GM06990 (cell line): ENCODE measurements at regions not wholly inside any gene's neighbourhood (a gene's known extent, or its start where the extent isn't known, plus 50 kb on each side); places are given as distances from the start of the nearest gene placed in this dataset.

Source experiments
- DNase-seq: peaks from one replicate; pipeline ENCODE4 v3.0.0-alpha.2; 2011; ENCODE audit not compliant: insufficient read length; ENCODE audit errors: extremely low read depth
- H3K27me3 ChIP-seq: replicated peaks from 2 replicates; pipeline ENCODE4 v1.6.0; 2011; ENCODE audit warnings: low read length; ENCODE audit not compliant: control insufficient read depth, insufficient read depth
- H3K36me3 ChIP-seq: 2 replicates; pipeline ENCODE4 v1.5.1; 2011; ENCODE audit warnings: low read length; ENCODE audit not compliant: control insufficient read depth, insufficient read depth
- H3K4me3 ChIP-seq: replicated peaks from 2 replicates; pipeline ENCODE4 v1.5.1; 2011; ENCODE audit warnings: low read depth, mild to moderate bottlenecking, control low read depth, low read length
- TF ChIP-seq, protein P1 (sequence below): IDR thresholded peaks from 2 replicates; pipeline ENCODE4 v1.5.1; 2011; ENCODE audit warnings: low read length, control low read depth, mild to moderate bottlenecking, inconsistent platforms; ENCODE audit not compliant: insufficient read depth, poor library complexity, severe bottlenecking

DNA sequence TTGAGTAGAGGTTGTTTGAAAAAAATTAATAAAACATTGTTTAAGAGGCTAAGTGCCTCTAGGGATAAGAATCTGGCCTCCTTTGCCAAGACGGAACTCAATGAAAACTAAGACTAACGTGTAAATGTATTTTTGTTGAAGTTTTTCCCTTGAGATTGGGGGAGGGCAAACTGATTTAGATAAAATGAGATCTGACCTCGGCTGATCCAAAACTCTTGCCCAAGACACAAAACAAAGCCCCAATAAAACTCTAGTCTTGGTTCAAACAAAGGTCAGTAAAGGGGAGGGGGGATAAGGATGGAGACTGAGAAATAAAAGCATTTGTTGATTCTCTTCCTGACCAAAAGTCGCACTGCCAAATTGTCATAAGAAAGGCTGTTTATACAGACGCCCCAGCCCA lies 134.8 kb upstream of the DPT start:
- no peak for DNase-seq
- TF ChIP-seq, protein P1, sequence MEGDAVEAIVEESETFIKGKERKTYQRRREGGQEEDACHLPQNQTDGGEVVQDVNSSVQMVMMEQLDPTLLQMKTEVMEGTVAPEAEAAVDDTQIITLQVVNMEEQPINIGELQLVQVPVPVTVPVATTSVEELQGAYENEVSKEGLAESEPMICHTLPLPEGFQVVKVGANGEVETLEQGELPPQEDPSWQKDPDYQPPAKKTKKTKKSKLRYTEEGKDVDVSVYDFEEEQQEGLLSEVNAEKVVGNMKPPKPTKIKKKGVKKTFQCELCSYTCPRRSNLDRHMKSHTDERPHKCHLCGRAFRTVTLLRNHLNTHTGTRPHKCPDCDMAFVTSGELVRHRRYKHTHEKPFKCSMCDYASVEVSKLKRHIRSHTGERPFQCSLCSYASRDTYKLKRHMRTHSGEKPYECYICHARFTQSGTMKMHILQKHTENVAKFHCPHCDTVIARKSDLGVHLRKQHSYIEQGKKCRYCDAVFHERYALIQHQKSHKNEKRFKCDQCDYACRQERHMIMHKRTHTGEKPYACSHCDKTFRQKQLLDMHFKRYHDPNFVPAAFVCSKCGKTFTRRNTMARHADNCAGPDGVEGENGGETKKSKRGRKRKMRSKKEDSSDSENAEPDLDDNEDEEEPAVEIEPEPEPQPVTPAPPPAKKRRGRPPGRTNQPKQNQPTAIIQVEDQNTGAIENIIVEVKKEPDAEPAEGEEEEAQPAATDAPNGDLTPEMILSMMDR, result no peak
- Histone ChIP-seq H3K27me3 (no peaks in the 10 kb centered on the region), H3K4me3 (no peak overlapping the region), H3K36me3 (no peaks in the 10 kb centered on the region)

DNA sequence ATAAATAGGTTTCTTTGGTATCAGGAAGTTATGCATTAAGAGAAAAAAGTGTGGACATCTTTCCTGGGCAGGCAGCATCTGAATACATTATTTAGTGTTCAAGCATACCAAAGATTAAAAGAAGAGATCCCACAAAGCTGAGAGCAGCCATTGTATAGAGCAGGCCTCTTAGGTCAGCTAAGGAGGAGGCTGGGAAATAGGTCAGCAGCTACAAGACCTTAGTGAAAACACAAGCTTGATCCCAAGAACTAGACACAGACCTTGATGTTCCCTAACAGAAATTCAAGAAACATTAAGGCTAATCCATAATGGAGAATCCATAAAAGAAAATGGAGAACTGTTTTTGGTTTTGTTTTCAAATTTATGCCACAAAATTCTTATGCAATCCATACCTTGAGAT lies 135.3 kb upstream of the DPT start:
- no peak for DNase-seq
- Histone ChIP-seq H3K27me3 (no peaks in the 10 kb centered on the region), H3K4me3 (no peak overlapping the region), H3K36me3 (no peaks in the 10 kb centered on the region)
- TF ChIP-seq, protein P1, result no peak

DNA sequence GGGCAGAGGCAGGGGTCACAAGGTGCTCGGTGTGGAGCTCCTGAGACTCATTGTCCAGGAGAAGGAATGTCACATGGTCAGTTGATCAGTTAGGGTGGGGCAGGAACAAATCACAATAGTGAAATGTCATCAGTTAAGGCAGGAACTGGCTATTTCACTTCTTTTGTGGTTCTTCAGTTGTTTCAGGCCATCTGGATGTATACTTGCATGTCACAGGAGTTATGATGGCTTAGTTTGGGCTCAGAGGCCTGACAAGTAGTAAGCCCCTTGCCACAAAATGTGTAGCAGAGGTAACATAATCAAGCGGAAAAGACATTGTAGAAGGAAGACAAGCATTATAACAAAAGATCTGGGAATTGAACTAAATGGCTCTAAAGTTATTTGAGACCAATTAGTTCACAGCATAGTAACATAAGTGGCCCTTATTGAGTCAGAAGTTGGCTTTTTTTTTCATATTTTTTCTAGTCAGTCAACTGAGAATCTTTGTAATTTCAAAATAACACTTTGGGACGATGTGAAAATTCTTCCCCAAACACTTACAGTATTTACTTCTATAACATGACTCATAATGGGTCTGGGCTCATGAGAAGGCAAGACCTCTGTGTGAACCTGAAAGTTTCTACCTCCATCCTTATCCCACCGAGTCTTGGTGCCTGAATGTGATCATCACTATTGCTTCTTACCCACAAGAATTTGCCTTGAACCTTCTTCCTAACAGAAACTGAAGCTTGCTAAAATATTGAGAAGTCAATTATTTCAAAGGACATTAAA lies 137.0 kb upstream of the DPT start:
- TF ChIP-seq, protein P1, result no peak
- peak; percentile 2 for DNase-seq
- Histone ChIP-seq H3K4me3 (no peak overlapping the region), H3K27me3 (no peaks in the 10 kb centered on the region), H3K36me3 (no peaks in the 10 kb centered on the region)

DNA sequence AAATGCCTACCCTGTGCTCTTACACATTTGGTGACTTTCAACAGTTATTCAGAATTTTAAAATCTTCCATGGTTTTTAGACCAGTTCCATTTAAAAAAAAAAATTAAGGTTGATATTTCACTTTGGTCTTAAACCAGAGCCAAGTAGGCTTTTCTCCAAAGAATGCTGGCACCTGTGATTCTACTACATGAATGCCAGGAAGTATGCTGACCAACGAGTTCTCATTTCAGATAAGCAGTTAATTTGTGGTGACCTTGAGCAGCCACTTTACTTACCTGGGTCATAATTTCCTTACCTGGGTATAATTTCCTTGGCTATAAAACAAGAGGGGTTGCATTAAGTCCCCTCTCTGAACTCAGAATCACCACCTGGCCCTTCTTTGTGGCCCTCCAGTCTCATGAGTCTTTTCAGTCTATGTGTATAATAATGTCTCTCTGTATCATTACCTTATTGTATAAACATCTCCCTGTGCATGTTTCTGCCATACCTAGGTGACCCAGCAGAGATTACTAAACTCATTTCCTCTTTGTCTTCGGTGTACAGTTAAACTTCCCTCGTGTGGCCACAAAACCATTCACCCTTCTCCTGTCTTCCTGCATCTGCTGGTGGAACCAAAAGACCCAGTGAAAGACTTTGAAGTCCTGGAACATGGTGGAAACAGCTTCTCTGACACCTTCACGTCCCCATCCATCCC lies 139.1 kb upstream of the DPT start:
- TF ChIP-seq, protein P1, result no peak
- H3K27me3 ChIP-seq, result no peaks in the 10 kb centered on the region
- no peak for DNase-seq
- no peak overlapping the region for H3K4me3 ChIP-seq
- no peaks in the 10 kb centered on the region for H3K36me3 ChIP-seq

DNA sequence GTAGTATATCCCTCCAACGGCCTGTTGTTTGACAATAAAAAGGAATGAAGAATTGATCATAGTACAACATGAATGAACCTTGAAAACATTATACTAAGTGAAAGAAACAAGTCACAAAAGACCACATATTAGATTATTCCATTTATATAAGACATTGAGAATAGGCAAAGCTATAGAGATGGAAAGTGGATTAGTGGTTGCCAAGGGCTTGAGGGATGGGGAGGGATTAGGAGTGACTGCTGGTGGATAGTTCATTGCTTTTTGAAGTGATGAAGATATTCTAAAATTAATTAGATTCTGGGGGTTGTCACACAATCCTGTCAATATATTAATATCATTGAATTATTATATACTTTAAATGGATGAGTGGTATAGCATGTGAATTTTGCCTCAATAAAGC lies 142.5 kb upstream of the DPT start:
- TF ChIP-seq, protein P1, result no peak
- no peak for DNase-seq
- no peaks in the 10 kb centered on the region for H3K36me3 ChIP-seq
- H3K4me3 ChIP-seq, result no peak overlapping the region
- no peaks in the 10 kb centered on the region for H3K27me3 ChIP-seq

DNA sequence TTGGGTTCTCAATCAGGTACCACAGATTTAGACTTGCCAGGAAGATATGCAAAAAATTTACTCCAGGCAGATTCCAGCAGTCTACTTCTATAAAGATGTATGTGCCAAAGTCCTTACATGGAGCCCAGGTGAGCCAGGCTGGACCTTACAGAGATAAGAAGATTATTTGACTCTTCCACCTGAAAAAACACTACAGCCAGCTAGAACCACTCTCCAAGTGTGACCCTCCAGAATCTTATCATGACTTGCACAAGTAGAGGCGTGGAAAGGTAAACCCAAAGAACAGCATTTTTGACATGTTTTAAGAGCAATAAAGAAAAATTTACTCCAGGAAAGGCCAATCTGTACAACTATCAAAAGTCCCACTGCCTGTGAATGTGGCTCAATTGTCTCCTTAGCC lies 146.8 kb upstream of the DPT start:
- no peaks in the 10 kb centered on the region for H3K36me3 ChIP-seq
- H3K4me3 ChIP-seq, result no peak overlapping the region
- no peaks in the 10 kb centered on the region for H3K27me3 ChIP-seq
- TF ChIP-seq, protein P1, result no peak
- no peak for DNase-seq
